ENCODE measurements at regions not wholly inside any gene's neighbourhood (a gene's known extent, or its start where the extent isn't known, plus 50 kb on each side); places are given as distances from the start of the nearest gene placed in this dataset.

GRCh38 chr13:109281903-109282635 is 504.3 kb downstream of the IRS2 start:
- DNase-seq (no peak), ATAC-seq (no peak)
- H3K4me2 ChIP-seq (ENCODE audit: low read length): no peak overlapping the region
- no peaks in the 10 kb centered on the region for H4K20me1 ChIP-seq (ENCODE audit: low read length)
- intact Hi-C loops (cut with micrococcal nuclease): no loop called here
- no peak overlapping the region for H3K27ac ChIP-seq (ENCODE audit: low read length)
- no peaks in the 10 kb centered on the region for H3K9me2 ChIP-seq (replicated peaks; ENCODE audit: low read length)
- ChIA-PET POLR2A (ENCODE audit: unreplicated experiment) (no interaction called here), CTCF (no interaction called here)
- no peaks in the 10 kb centered on the region for H3F3A ChIP-seq (ENCODE audit: low read length, unreplicated experiment)
- TF ChIP-seq EZH2 (IDR thresholded peaks at IDR 0.05; ENCODE audit: low read length, unreplicated experiment) (no peak), CTCF (conservative IDR thresholded peaks at IDR 0.05; ENCODE audit: low read depth, low read length) (no peak), EZH2phosphoT487 (IDR thresholded peaks at IDR 0.05; ENCODE audit: borderline replicate concordance, low read length) (no peak)
- no peaks in the 10 kb centered on the region for H3K4me1 ChIP-seq (ENCODE audit: insufficient read depth, low read length)
- no peaks in the 10 kb centered on the region for H3K79me2 ChIP-seq (ENCODE audit: low read length)
- H2AFZ ChIP-seq (ENCODE audit: low read length): no peak overlapping the region
- no peaks in the 10 kb centered on the region for H3K36me3 ChIP-seq (ENCODE audit: low read depth, low read length)
- BruUV-seq (replicated peaks): no TSS peak
- H3K9me3 ChIP-seq (ENCODE audit: low read length): no peaks in the 10 kb centered on the region
- no peak overlapping the region for H3K4me3 ChIP-seq (ENCODE audit: low read length)
- no peak overlapping the region for H3K9ac ChIP-seq (ENCODE audit: low read length)
- no peaks in the 10 kb centered on the region for H3K27me3 ChIP-seq (ENCODE audit: low read length)

- ATAC-seq (no peak), DNase-seq (no peak)
- no TSS peak for BruUV-seq (replicated peaks)
- Histone ChIP-seq H3K4me1 (ENCODE audit: insufficient read depth, low read length) (no peaks in the 10 kb centered on the region), H3K9ac (ENCODE audit: low read length) (no peak overlapping the region), H2AFZ (ENCODE audit: low read length) (no peak overlapping the region), H3K79me2 (ENCODE audit: low read length) (no peaks in the 10 kb centered on the region), H4K20me1 (ENCODE audit: low read length) (no peaks in the 10 kb centered on the region), H3K36me3 (ENCODE audit: low read depth, low read length) (no peaks in the 10 kb centered on the region), H3K9me2 (replicated peaks; ENCODE audit: low read length) (no peaks in the 10 kb centered on the region), H3K4me2 (ENCODE audit: low read length) (no peak overlapping the region), H3K9me3 (ENCODE audit: low read length) (no peaks in the 10 kb centered on the region), H3F3A (ENCODE audit: low read length, unreplicated experiment) (no peaks in the 10 kb centered on the region), H3K4me3 (ENCODE audit: low read length) (no peak overlapping the region), H3K27ac (ENCODE audit: low read length) (no peak overlapping the region), H3K27me3 (ENCODE audit: low read length) (no peaks in the 10 kb centered on the region)
- TF ChIP-seq CTCF (conservative IDR thresholded peaks at IDR 0.05; ENCODE audit: low read depth, low read length): no peak
- no peak for TF ChIP-seq EZH2 (IDR thresholded peaks at IDR 0.05; ENCODE audit: low read length, unreplicated experiment)
- TF ChIP-seq EZH2phosphoT487 (IDR thresholded peaks at IDR 0.05; ENCODE audit: borderline replicate concordance, low read length): no peak
- ChIA-PET POLR2A (ENCODE audit: unreplicated experiment) (interaction anchor here (0.6 kb wide), 1 partner anchor 503 kb away, joined by 3 read pairs; no protein-coding TSS in a partner anchor), CTCF (no interaction called here)
- intact Hi-C loops (cut with micrococcal nuclease): no loop called here
Measured at GRCh38 chr13:109281017-109281902, 505.1 kb downstream of the IRS2 start.

Measured in PC-3 (cell line).